ENCODE measurements at regions not wholly inside any gene's neighbourhood (a gene's known extent, or its start where the extent isn't known, plus 50 kb on each side); places are given as distances from the start of the nearest gene placed in this dataset.

- Histone ChIP-seq H2BK20ac (ENCODE audit: low read length) (no peak overlapping the region), H3K9me3 (ENCODE audit: insufficient read depth in 2 of 2, low read depth in 1 of 2, low read length in 1 of 2) (no peaks in the 10 kb centered on the region), H3K79me1 (ENCODE audit: low read depth, low read length) (no peaks in the 10 kb centered on the region), H3K4me3 (ENCODE audit: extremely low read depth in 1 of 4, insufficient read depth in 2 of 4, low read depth in 3 of 4, low read length in 4 of 4) (no peak overlapping the region), H4K20me1 (replicated peaks in 1 of 2; ENCODE audit: control insufficient read depth in 1 of 2, insufficient read depth in 2 of 2, low read length in 2 of 2) (no peaks in the 10 kb centered on the region), H3K27me3 (replicated peaks in 1 of 4; ENCODE audit: control insufficient read depth in 3 of 4, extremely low read depth in 1 of 4, insufficient read depth in 3 of 4, low read length in 3 of 4) (no peaks in the 10 kb centered on the region), H3K79me2 (ENCODE audit: control insufficient read depth in 1 of 2, insufficient read depth in 2 of 2, low read length in 2 of 2) (no peaks in the 10 kb centered on the region), H3K4ac (replicated peaks; ENCODE audit: insufficient read length, low read depth, low read length) (no peak overlapping the region), H3K14ac (ENCODE audit: insufficient read length) (no peak overlapping the region), H2AK5ac (ENCODE audit: low read depth, low read length) (no peak overlapping the region), H3K9ac (replicated peaks in 1 of 4; ENCODE audit: extremely low read depth in 1 of 4, low read depth in 3 of 4, low read length in 3 of 4) (no peak overlapping the region), H2BK120ac (replicated peaks; ENCODE audit: low read depth, low read length) (no peak overlapping the region), H3K56ac (replicated peaks; ENCODE audit: insufficient read length, low read depth, low read length) (no peak overlapping the region), H3K23ac (ENCODE audit: insufficient read length) (no peak overlapping the region), H4K91ac (replicated peaks; ENCODE audit: insufficient read length, low read length) (no peak overlapping the region), H3K27ac (ENCODE audit: low read depth, low read length) (no peak overlapping the region), H3K36me3 (ENCODE audit: control insufficient read depth in 2 of 4, insufficient read depth in 4 of 4, low read length in 3 of 4) (no peaks in the 10 kb centered on the region), H2BK15ac (ENCODE audit: low read length) (no peak overlapping the region), H2AFZ (ENCODE audit: low read length) (no peak overlapping the region), H2BK12ac (ENCODE audit: low read depth, low read length) (no peak overlapping the region), H4K5ac (ENCODE audit: insufficient read length, low read depth, low read length) (no peak overlapping the region), H3K18ac (ENCODE audit: extremely low read depth, low read length) (no peak overlapping the region), H3K23me2 (ENCODE audit: low read depth, low read length) (no peaks in the 10 kb centered on the region), H3K4me2 (ENCODE audit: insufficient read depth in 1 of 2, low read depth in 2 of 2, low read length in 2 of 2) (no peak overlapping the region), H4K8ac (ENCODE audit: extremely low read depth, insufficient read depth, low read length) (no peak overlapping the region), H3K4me1 (replicated peaks in 1 of 4; ENCODE audit: control insufficient read depth in 3 of 4, insufficient read depth in 4 of 4, low read length in 3 of 4) (no peaks in the 10 kb centered on the region), H2BK5ac (ENCODE audit: low read depth, low read length) (no peak overlapping the region)
- DNase-seq (ENCODE audit: low read depth in 1 of 2, low spot score in 2 of 2), result no peak
- ChIA-PET CTCF (ENCODE audit: partially characterized antibody) (interaction anchor here (0.8 to 1.1 kb wide), 3 partner anchors 18 to 23 kb away, joined by 4 read pairs; no protein-coding TSS in a partner anchor), POLR2A (ENCODE audit: partially characterized antibody) (no interaction called here)
- WGBS, 2 experiments (ENCODE audit: extremely low coverage in 1 of 2, insufficient coverage in 1 of 2, insufficient read length in 1 of 2, insufficient replicate concordance in 2 of 2, low coverage in 1 of 2, low lambda C conversion rate in 2 of 2, missing lambda C conversion rate in 1 of 2), result 91% methylated on average over 4 of the region's 4 CpGs; no CpG with 5 or more reads in 1 of the 2 experiments
- FAIRE-seq, result no peak
- TF ChIP-seq RXRA (IDR thresholded peaks at IDR 0.05; ENCODE audit: insufficient read depth, low read depth, low read length), result no peak
- TF ChIP-seq TAF7 (optimal IDR thresholded peaks at IDR 0.05; ENCODE audit: borderline replicate concordance, low read depth, low read length), result no peak
- no peak for TF ChIP-seq ATF2 (IDR thresholded peaks at IDR 0.05; ENCODE audit: low read length)
- no peak for TF ChIP-seq RNF2 (IDR thresholded peaks at IDR 0.05; ENCODE audit: borderline replicate concordance, low read depth, low read length, missing control alignments, poor library complexity, severe bottlenecking)
- no peak for TF ChIP-seq FOSL1 (IDR thresholded peaks at IDR 0.05; ENCODE audit: insufficient read depth, low read depth, low read length)
- TF ChIP-seq ATF3 (IDR thresholded peaks at IDR 0.05; ENCODE audit: insufficient read depth, low read depth, low read length), result no peak
- TF ChIP-seq SAP30 (IDR thresholded peaks at IDR 0.05; ENCODE audit: insufficient read depth, insufficient replicate concordance, low read length), result no peak
- no peak for TF ChIP-seq GTF2F1 (IDR thresholded peaks at IDR 0.05; ENCODE audit: borderline replicate concordance, low read depth, low read length)
Measured at GRCh38 chr1:79517470-79518224, 511.1 kb upstream of the ADGRL4 start.

All from H1 (cell line).